ENCODE measurements at regions not wholly inside any gene's neighbourhood (a gene's known extent, or its start where the extent isn't known, plus 50 kb on each side); places are given as distances from the start of the nearest gene placed in this dataset.

DNA sequence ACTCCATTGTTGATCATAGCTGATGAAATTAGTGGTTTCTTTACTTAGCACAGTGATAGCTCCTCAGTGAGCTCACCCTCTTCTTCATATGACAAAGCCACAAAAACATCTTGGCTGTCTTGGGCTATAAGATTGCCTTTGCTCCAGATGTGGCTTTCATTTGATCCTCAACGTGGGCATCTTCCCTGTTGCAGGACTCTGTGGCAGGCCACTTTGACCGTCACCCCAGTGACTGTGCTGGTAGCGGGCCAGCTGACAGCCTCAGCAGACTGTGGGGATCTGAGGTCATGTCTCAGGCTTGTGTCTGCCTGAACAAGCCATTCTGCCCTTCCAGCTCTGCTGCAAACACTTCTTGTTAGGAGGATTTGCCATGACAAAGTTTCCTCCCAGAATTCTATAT is 422.2 kb downstream of the NR2F1-AS1 start:
- DNase-seq, result no peak

DNA sequence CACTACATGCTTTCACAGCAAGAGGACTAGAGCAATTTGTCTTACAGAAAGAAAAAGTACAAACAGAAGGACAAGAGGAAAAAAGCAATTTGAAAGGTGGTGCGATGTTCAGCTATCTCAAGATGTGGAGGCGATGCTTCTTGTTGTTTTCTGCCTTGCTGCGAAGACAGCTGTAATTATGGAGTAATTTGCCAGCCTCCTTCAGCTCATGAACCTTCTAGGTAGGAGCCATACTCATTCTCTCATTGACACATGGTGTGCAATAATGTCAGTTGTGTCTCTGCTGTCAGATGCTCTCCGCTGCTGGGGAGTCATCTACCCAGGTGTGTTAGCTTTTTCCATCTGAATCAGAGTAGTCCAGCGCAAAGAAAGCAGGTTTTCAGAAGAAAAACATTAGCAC is 424.5 kb downstream of the NR2F1-AS1 start:
- DNase-seq, result no peak

- no peak for DNase-seq
Observed at GRCh38 chr5:93154535-93154934, 426.5 kb downstream of the NR2F1-AS1 start.

DNA sequence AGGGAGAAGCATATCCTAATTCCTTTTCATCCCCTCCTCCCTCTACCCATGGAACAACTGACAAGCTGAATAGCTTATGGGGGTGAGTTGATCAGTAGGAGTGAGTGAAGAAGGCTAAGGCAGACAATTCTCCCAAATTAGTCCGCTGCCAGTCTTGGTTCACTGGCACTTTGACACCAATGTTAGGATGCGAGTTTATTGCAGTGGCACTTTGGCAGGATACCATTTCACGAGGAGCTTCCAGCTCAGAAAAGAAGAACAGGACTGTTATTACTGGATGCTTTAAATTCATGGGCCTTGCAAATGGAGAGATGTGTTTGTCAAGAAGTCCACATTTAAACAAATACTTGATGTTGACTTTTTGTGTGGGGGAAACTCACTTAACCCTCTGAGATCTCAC is 427.6 kb downstream of the NR2F1-AS1 start:
- DNase-seq, result no peak

- DNase-seq, result no peak
Observed at GRCh38 chr5:93151896-93152295, 429.1 kb downstream of the NR2F1-AS1 start.

DNA sequence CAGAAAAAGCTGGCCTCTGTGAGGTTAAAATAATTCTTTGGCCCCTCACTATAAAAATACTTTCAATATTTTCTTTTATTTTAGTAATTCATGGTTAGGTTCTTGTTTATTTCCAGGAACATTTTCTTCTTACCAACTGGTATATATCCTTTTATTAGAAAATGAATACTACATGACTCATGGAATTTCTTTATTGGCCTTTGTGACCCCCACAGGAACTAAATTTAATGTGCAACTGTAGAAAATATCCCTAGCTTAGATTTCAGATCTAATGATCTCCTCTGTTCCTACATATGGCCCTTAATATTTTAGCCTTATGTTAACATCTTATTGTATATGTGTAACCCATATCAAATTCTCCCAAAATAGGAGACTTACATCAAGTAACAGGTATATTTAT is 429.9 kb downstream of the NR2F1-AS1 start:
- DNase-seq, result no peak

- DNase-seq, result no peak
Observed at GRCh38 chr5:93150311-93151012, 430.6 kb downstream of the NR2F1-AS1 start.

DNA sequence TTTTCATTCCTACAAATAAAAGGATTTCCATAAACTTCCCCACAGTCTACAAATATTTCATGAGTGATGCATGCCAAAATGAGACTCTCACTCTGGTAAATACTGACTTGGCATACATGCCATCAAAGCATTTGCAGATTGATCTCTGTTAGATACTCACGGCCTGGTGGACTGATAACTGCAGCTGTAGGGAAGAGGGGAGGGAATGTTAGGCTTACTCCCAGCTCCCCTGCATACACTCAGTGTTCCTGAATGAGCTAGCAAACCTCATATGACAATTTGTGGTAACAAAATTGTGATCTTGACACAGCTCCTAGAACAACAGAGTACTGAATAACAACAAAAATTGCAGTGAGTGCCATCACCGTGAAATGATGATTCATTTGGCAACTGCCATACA is 435.3 kb downstream of the NR2F1-AS1 start:
- DNase-seq, result no peak

GRCh38 chr5:93145019-93145418 is 436.0 kb downstream of the NR2F1-AS1 start:
- no peak for DNase-seq

DNA sequence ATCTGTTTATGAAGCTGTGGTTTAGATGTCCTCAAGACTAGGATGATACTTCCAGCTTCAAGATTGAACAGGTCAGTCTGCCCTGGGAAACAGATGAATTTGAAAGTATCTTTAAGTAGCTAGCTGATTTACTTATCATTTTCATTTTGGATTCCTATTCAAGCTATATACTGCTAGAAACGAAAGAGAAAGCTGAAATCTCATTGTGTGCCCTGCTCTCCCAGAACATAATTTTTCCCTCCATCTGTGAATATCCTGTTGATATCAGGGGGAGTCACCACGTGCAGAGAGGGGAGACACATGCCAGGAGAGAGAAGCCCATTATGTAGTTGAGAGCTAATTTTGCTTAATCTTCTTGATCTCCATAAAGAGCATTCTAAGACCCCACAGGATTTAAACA is 439.1 kb downstream of the NR2F1-AS1 start:
- no peak for DNase-seq

- DNase-seq, result no peak
Observed at GRCh38 chr5:93130624-93131490, 450.2 kb downstream of the NR2F1-AS1 start.

GRCh38 chr5:93126634-93127033 is 454.4 kb downstream of the NR2F1-AS1 start:
- DNase-seq, result no peak

DNA sequence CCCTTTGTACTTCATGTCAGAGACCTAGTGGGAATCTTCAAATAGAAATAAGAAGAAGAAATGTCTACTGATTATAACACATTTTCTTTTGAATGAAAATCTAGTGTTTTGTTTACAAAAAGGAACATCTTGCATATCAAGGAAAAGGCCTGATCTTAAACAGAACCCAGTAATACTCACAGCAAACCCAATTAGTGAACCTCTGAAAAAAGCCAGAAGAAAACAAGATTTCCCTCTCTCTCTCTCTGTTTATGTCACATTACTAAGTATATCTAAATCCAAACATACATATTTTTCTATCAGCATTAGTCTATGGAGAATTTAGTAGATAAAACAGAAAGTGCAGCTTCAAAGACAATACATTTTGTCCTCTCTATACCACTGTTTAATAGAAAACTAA is 457.9 kb downstream of the NR2F1-AS1 start:
- DNase-seq, result no peak

- DNase-seq, result no peak
Observed at GRCh38 chr5:93122446-93122845, 458.6 kb downstream of the NR2F1-AS1 start.

- no peak for DNase-seq
Observed at GRCh38 chr5:93120771-93121170, 460.2 kb downstream of the NR2F1-AS1 start.

DNA sequence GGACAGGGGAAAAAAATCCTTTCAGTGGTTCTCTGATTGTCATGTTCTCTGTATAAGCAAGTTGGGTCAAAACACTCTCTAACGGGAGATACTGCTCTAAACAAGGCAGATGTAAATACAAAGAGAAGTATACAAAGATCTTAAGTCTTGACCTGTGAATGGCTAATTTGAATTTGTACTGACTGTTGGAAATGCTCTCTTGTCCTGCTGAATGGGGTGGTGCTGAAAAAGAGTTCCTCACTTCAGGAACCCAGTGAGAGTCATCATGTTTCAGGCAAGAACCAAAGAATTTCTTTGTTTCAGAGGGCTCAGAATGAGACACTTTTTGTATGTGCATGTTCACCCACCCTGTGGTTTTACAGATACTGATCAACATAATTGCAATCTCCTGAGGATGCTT is 461.0 kb downstream of the NR2F1-AS1 start:
- DNase-seq, result no peak

DNA sequence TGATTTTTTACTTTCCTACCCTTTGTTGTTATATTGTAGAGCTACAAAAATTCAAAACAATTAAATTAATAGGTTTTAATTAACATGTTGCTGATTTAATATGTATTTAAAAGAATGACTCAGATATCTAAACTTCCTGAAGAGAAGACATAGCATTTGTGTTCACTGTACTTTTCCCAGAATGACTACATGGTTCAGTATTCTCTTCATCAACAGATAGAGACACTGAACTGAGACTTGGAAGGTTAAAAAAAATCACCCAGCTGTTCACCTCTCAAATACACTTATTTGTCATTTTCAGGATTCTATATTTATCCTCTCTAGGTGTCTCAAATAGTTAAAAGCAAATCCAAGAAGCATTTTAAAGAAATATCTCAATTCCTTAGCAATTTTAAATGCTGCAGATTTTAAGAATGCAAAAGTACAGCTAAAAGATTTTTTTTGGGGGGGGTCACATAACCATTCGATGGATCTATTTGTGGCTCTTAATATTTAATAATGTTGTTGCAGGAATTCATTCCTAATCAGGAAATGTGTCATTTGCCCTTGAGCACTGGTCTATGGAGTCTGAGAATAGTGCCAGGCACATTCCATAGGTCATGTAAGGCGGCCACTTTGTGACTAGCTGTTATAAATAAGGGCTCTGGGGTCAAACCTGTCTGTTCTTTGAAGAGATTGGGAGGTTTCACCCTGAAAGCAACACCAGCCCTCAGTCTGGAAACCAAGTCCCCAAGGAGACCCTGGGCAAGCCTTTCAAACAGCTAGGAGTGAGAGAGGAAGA is 463.1 kb downstream of the NR2F1-AS1 start:
- DNase-seq, result no peak

GRCh38 chr5:93107805-93108520 is 473.1 kb downstream of the NR2F1-AS1 start:
- DNase-seq, result no peak

- DNase-seq, result no peak
Observed at GRCh38 chr5:93107141-93107540, 473.9 kb downstream of the NR2F1-AS1 start.

DNA sequence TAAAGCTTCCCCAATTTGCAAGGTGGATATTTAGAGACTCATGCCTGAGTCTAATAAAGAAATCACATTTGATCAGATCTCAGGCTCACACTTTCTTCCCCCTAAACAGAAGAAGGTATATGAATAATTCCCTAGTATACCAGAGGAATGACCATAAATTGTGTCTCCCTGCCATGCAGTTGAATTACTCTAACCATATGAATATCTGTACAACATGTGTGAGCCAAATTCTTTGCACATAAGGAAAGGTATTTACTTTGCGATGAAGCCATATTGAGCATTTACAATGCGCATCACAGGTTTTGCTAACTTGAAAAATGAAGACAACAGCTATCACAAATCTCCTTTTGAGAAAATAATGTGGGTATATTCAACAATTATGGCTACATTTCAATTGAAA is 479.4 kb downstream of the NR2F1-AS1 start:
- DNase-seq, result no peak

DNA sequence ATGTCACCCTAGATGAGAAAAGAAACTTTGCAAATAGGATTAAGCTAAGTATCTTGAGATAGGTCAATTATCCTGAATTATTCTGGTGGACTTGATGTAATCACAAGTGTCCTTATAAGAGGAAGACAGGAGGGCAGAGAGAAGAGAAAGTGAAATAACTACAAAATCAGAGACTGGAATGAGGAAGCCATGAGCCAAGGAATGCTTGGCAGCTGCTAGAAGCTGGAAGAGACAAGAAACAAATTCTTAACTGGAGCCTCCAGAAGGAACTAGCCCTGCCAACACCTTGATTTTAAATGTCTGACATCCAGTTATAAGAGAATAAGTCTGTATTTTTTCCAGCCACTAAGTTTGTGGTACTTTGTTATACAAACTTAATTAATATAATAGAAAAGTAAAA is 480.0 kb downstream of the NR2F1-AS1 start:
- no peak for DNase-seq

DNA sequence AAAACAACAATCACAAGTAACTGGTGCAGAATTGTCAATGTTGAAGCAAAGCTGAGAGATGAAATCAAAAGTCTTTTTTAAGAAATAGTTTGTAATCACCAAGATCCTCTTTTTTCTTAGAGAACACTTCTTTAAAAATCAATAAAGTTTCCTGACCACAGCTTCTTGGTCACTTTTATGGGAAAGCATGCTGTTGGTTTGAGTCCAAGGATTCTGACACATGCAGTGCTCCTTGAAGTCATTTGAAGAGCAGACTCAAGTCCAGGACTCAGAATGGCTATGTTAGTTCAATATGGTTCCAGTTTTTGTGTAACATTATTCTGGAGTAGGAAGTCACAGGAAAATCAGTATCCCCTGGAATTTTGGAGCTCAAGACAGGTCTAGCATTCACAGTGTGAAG is 480.6 kb downstream of the NR2F1-AS1 start:
- no peak for DNase-seq

DNA sequence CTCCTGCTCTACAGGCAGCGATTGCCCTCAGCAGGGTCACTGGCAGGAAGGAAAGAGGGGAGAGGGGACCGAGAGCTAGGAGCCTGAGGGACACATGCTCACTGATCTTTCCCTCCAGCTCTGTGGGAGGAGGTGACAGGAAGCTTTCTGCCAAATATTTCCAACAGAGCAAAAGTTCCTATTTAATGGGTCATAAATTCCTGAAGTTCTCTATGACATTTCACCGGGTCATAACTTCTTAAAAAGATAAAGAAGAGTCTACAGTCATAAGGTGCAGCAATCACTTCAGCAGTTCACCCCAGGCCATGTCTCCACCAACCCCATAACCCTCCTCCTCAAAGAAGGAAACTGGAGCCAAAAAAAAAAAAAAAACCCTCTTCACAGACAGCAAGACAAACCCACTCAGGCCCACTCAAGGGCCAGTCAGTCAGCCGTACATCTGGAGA is 481.1 kb downstream of the NR2F1-AS1 start:
- DNase-seq, result no peak
